ENCODE measurements at regions not wholly inside any gene's neighbourhood (a gene's known extent, or its start where the extent isn't known, plus 50 kb on each side); places are given as distances from the start of the nearest gene placed in this dataset.

GRCh38 chr22:27201276-27201675 lies 543.9 kb downstream of the MIAT start:
- no peak for TF ChIP-seq CTCF (IDR thresholded peaks at IDR 0.05)
- TF ChIP-seq POLR2A (IDR thresholded peaks at IDR 0.05): no peak
